GM19193 (cell line): ENCODE measurements at regions not wholly inside any gene's neighbourhood (a gene's known extent, or its start where the extent isn't known, plus 50 kb on each side); places are given as distances from the start of the nearest gene placed in this dataset.

Experiments
- POLR2A ChIP-seq: IDR thresholded peaks from 4 replicates; pipeline ENCODE4 v1.6.1; 2011; ENCODE audit not compliant: insufficient read depth, insufficient read length; ENCODE audit errors: extremely low read depth

- TF ChIP-seq POLR2A, result no peak
These were observed 1506.9 kb upstream of the TMEM132C start for GRCh38 chr12:126760092-126760491.

DNA sequence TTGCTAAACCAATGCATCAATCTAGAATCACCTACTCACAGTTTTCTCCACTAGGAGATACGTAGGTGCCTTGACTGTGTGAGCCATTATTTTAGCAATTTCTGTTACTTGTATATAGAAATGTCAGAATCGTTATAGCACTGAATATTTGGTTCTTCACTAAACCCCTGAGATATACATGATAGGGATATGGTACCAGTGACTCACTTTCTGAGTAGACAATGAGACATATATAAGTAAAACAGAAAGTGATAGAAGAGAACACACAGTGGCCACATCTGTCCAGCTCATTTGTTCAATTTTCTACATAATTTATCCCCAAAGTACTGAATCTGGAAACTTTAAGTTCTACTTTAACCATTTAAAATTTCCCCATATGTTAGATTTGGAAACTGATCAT, 1505.5 kb upstream of the TMEM132C start:
- no peak for TF ChIP-seq POLR2A

DNA sequence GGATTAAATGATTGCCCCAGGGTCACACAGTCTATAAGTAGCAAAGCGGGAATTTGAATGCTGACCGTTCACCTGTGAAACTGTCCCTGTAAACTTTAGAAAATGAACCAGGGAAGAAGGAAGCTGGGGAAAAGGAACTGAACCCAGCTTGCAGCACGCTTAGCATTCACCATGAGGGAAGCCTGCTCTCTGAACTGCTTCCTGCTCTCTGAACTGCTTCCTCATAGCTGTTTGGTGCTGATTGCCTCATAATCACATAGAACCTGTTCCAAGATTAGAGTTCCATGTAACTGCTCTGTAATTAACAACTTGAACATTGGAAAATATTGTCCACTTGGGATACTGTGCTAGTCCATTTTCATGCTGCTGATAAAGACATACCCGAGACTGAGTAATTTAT, 1504.8 kb upstream of the TMEM132C start:
- no peak for TF ChIP-seq POLR2A

DNA sequence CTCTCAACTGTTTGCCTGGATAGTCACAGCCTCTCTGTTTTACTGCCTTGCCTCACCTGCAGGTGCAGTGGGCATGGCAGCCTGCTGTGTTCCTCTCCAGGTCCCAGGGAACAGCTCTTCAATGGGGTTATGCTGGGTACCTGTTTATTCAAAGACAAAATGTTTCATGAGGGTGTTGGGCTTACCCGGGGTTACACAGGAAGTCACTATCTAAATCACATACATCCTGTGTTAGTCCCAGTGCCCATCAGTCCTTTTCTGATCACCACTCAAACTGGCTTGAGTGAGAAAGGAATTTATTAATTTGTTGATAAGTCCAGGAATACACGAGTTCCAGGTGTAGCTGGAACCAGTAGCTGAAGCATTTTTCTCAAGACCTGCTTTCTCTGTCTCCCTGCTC, 1503.6 kb upstream of the TMEM132C start:
- no peak for TF ChIP-seq POLR2A

DNA sequence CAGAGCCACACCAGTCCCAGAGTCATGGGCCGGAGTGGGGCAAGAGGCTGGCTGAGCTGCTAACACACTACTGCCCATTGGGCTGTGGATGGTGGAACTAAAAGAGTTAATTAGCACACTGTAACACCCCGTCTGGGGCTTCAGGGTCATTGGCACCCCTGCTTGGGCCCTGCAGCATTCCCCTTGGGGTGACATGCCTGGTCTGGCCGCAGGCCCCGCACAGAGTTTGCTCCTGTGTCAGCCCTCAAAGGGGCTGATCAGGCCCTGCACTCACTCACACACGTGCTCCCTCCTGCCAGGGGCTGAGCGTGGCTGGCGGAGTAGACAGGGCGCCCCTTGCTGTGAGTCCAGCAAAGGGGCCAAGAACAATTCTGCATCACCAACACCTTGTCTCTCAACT, 1499.6 kb upstream of the TMEM132C start:
- no peak for TF ChIP-seq POLR2A

DNA sequence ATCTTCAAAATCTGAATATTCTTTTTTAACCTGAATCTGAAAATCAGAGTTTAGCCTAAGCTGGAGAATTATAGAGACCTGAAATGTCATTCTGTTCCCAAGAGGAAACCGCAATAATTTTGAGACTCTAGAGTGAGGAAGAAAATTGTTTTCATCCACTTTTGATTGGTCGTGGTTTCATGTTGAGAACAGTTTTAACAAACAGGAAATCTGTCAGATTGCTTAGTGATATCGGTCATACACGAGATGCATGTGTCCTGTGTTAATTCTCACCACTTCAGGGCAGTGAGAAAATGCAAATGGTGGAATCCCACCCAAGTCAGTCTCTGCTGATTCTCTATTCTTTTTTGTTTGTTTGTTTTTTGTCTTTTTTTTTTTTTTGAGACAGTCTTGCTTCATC, 1498.5 kb upstream of the TMEM132C start:
- no peak for TF ChIP-seq POLR2A

DNA sequence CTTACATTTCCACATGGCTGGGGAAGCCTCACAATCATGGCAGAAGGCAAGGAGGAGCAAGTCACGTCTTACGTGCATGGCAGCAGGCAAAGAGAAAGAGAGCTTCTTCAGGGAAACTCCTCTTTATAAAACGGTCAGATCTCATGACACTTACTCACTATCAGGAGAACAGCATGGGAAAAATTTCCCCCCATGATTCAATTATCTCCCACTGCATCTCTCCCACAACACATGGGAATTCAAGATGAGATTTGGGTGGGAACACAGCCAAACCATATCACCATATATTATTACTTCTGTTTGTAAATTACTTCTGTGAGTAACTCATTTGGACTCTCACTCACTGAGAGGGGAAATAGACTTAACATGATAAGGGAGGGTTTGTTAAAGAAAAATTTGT, 1496.8 kb upstream of the TMEM132C start:
- TF ChIP-seq POLR2A, result no peak

- no peak for TF ChIP-seq POLR2A
These were observed 1494.7 kb upstream of the TMEM132C start for GRCh38 chr12:126772171-126772864.

GRCh38 chr12:126773012-126773411, 1494.0 kb upstream of the TMEM132C start:
- no peak for TF ChIP-seq POLR2A

GRCh38 chr12:126773491-126773890, 1493.5 kb upstream of the TMEM132C start:
- TF ChIP-seq POLR2A, result no peak

GRCh38 chr12:126776026-126776655, 1490.8 kb upstream of the TMEM132C start:
- TF ChIP-seq POLR2A, result no peak

DNA sequence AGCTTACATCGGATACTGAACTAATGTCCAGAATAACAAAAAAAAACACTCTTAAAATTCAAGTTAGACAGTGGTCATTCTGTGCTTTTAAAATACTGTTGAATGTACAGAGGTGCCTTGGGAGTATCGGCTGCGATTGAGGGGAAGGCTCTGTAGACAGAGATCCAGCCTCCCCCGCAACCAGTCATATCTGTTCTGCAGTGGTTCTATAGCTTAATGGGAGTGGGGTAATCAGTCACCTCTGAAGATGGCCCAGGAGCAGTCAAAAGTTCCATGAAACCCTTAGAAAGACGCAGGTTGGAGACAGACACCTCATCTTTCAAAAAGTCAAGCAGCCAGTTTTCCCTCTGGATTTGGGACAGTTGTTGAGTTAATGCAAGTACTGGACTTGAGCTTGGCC, 1486.6 kb upstream of the TMEM132C start:
- no peak for TF ChIP-seq POLR2A

GRCh38 chr12:126781593-126781992, 1485.4 kb upstream of the TMEM132C start:
- no peak for TF ChIP-seq POLR2A

- TF ChIP-seq POLR2A, result no peak
These were observed 1484.9 kb upstream of the TMEM132C start for GRCh38 chr12:126782083-126782482.

GRCh38 chr12:126784328-126784921, 1482.5 kb upstream of the TMEM132C start:
- no peak for TF ChIP-seq POLR2A

DNA sequence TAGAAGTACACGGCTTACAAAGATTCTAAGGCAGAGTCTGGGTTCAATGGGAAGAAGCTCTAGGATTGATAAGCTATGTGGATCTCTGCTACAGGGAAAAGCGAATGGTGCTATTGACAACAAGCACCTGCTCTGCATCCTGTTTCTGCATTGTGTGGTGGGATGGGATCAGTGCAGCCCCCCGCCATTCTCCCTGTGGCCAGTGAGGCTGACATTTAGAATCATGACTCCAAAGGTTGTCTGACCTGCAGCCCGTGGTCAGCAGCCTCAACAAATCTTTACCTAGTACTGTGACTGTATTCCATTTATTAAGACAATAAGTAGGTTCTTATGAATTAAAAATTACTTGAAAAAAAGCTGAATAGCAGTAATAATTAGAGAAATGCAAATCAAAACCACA, 1477.0 kb upstream of the TMEM132C start:
- no peak for TF ChIP-seq POLR2A
